HG02870 (cell line): ENCODE measurements at regions not wholly inside any gene's neighbourhood (a gene's known extent, or its start where the extent isn't known, plus 50 kb on each side); places are given as distances from the start of the nearest gene placed in this dataset.
A peak's percentile ranks its signal among the peaks of the same experiment; 100 is the strongest.

ENCODE experiments used
- ATAC-seq: cut with Tn5 transposase; IDR thresholded peaks from one replicate; pipeline ENCODE4 v1.9.1; 2021; ENCODE audit warnings: mild to moderate bottlenecking, moderate library complexity; ENCODE audit not compliant: unreplicated experiment

DNA sequence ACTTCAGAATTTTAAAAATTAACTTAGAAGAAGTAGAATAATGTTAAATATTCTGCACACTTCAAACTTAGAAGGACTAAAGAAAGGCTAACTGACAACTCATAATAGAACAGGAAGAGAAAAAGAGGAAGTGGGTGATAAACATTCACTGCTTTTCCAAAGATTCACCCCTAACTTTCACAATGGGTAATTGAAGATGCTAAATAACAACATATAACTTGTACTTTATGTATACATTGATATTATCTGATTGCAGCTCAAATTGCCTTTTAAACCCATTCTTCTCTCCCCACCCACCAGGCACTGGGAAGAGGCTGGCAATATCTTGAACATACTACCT lies 376.6 kb downstream of the EFNA5 start:
- peak; percentile 69 for ATAC-seq

DNA sequence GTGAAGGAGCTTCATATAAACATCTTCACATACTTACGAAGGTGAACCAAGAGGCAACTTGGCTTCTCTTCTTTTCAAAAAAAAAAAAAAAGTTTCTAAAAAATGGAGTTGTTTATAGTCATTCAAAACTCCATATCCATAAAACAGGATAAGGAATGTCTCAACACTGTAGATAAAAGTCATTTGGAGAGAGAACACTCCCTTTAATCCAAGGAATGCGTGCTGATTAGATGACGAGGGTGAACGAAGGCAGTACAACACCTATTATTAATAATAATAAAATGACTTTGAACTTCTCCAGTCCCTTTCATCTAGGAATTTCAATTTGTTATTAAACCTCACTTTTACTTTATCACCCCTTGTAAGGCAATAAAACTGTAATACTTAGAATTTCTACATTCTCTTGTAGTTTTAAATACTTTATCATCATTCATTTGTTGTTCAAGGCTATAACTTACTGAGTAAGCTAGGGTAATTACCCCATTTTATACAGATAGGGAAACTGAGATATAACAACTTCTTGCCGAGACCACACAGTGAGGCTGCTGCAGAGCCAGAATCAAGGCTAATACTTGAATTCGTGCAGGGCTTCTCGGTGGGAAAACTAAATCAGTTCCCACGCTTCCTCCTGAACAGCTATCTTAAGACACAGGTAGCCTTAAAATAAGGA lies 377.1 kb downstream of the EFNA5 start:
- peak; percentile 9 for ATAC-seq

DNA sequence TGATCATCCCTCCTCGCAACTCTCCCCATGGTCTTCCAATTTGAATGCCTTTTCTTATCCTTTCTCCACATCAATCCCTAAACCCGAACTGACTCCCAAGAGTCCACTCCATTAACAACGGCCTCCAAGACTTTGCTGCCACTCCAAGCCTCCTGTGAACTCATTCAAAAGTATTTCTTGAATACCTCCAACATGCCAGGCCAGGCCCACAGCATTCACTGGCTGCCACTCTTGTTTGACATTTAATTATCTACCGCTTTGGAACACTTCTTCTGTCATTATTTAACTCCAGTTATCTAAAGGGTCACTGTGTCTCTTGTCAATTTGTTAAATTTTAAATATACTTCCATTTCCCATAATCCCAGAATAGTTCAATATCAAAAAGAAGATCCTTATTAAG lies 378.9 kb downstream of the EFNA5 start:
- no peak for ATAC-seq

DNA sequence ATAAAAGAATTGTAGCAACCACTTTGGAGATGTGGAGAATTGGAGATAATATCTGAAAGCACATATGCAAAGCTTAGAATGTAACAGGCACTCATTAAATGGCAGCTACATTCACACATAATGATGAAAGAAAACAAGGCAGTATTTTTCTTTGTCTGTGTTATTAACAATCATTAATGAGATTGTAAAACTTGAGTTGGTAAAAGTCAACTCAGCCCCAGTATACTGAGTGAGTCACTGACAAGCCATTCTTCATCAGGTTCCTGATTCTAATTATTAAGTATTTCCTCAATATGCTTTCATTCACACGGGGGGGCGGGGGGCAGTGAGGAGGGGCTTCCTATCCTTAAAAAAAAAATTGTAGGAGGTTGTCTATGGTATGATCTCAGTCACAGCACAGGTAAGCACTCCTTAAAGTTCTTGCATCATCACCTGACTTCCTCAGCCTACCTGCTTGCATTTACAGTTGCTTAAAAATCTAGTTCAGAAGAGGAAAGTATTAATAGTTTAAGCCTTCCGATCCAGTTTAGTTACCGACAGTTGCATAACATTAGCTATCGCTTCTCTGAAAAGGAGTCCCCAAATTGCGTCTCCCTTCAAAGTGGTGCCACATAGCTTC lies 379.8 kb downstream of the EFNA5 start:
- no peak for ATAC-seq

DNA sequence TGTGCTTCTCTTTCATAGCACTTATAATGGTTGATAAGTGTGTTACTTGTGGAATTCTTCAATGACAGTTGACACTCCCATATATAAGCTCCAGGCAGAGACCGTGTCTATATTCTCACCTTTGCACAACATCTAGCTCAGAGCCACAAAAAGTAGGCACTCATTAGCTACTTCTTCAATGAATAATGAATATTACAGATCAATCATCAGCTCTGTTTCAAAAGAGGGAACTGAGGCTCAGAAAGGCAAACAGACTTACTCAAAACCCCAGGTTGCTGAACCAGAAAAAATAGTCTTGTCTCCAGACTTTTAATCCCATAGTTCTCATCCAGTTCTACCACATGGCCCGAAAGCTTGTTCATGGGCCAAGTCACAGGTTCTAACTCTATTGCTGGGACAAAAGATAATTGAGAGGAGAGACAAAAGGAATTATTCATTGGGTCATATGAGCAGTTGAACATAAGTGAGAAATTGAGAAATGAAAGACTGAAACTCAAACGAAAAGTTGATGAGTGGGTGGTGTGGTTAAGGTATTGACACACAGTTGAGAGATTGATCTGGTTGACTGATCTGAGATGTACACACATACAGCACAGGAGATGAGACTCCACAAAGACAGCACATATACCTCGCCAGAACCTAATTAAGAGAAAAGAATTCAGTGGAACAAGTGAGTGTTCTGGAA lies 381.6 kb downstream of the EFNA5 start:
- peak; percentile 93 for ATAC-seq

DNA sequence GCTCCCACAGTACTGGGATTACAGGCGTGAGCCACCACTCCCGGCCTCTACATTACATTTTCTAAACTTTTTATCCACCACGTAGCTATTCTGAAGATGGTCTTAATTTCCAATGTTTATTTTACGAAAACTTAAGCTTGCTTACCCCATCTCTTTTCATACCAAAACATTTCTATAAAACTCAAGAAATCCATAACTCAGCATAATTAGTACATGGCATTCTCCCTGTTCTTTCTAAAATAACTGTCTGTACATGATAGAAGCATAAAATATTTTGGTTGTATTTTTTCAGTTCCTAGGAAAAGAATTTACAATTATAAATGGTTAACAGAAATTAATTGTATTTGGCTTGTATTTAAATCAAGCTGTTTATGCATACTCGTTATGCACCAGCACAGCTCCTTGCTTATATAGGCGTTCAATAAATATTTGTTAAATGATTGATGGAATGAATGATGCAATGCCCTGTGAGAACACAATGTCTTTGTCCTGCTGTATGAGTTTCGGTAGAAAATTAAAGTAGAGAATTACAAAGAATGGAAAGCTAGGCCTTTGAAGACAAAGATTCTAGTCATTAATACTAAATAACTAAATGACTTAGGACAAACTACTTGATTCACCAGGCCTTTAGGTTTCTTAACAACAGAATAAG lies 384.2 kb downstream of the EFNA5 start:
- no peak for ATAC-seq

DNA sequence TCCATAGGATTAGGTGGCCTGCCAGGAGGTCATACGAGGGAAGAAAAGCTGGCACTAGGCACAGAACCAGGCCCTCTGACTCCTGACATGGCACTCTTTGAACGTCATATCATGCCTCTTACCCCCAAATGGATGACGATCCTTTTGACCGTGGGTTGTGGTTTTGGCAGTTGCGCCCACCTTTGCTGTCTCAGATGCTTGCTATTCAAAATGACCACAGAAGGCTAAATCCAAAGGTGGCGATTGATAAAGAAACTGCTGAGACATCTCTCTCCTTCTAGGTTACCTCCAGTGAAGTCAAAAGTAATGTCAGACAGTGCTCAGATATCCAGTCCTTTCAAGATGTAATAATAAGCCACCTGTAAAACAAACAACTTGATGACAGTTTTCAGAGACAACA lies 385.0 kb downstream of the EFNA5 start:
- peak; percentile 31 for ATAC-seq

DNA sequence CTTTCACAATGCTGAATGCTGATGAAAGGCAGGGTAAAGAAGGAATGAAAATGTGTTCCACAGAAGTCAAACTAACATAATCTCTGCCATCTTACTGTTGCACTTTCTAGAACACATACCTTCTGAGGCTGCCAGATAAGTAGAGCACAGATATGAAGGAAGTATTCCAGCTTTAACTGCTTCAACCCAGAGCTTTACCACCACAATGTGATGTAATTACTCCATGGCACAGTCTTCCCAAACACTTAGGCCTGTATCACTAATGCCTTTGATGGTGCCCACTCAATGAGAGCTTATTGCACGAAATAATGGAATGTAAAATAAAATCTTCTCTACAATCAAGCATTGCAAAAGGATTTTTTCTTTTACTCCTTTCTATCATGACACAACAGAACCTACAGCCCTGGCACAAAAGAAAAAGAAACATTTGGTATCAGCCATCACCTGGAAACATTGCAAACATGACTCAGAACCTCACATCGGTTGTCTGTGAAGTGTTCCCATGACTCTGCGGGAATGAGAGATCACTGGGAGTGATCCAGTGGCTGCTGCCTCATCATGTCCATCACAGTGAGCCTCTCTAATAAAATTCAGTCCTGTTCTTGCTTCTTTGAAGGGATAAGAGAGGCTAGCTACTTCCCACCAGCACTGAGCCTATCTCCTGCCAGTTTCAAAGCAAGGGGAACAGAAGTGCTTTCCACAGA lies 385.8 kb downstream of the EFNA5 start:
- no peak for ATAC-seq

DNA sequence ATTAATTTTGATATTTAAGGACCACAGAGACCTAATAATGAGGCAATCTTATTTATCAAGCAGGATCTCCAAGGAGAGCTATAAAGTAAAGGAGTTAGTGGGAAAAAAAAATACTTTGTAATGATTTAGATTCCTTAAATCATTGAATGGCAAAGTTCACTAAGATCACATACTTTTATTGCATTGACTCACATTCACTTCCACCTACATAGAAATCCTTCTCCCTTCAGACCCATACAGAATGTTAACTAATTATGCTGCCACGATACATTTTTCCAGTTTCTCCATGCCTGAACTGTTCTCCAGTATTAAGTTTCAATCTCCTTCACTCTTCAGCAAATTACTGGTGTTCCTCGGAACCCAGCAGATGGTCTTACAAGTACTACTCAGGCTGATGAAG lies 388.7 kb downstream of the EFNA5 start:
- no peak for ATAC-seq

DNA sequence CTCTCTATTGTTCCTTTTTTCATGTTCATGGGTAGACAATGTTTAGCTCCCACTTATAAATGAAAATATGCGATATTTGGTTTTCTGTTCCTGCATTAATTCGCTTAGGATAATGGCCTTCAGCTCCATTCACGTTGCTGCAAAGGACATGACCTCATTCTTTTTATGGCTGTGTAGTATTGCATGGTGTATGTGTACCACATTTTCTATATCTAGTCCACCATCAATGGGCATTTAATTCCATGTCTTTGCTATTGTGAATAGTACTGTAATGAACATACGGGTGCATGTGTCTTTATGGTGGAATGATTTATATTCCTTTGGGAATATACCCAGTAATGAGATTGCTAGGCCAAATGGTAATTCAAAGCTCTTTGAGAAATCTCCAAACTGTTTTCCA lies 392.0 kb downstream of the EFNA5 start:
- no peak for ATAC-seq

DNA sequence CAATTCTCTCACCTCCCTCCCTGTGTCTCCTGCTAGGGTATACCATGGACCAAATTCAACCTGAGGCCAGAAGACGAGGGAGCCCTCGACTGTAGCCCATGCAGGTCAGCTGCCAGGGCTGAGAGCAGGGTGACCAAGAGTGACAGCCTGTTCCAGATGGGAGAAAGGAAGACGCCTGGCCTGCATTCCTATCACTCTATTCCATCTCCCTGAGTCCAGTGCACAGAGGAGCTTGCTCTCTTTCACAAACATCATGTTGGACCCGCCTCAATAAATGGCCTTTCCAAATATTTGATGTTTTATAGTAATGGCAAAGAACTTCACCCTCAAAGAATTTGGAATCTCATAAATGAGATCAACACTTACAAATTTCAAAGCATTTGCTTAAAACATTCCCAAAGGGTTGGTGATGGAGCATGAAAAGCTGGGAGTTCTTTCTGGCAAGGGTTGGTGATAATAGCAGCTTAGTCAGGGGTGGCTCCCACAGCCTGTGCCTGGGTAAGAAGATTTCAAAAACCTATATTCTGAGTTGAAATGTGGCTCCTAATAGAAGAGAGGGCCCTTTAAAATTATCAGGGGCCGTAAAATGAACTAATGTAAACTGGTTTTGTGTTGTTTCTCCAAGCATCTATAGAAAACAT lies 393.1 kb downstream of the EFNA5 start:
- ATAC-seq: no peak

DNA sequence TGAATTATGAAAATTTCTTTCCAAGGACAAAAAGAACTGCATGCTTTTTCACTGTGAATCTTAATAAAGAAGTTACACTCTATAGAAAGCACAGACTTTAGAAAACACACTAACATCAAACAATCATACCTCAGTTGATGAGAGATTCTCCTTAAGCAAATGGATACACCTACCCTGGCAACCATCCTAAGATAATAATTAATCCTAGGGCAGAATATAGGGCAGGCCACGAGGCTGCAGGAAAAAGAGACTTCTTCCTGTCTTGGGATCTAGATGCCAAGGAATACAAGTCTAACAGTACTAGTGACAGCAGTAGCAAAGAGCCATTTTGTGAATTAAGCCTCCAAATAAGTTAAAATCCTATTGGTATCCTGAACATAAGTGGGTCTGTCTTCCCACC lies 395.4 kb downstream of the EFNA5 start:
- ATAC-seq: no peak

DNA sequence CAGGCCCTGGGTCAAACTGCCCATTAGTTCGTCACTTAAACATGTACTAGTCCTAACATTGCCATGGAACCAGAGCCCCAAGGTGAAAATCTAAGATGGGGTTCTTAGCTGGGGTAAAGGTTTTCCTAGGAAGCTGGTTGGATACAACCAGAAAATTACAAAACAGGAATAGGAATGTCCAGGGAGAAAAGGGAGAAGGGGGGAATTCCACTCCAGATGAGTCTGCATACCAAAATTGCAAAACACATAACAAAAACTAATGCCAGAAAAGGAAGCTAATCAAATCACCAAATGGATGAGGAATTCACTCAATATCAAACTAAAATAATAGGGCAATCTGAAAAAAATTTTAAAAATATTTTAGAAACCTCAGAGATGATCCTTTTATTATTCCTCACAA lies 396.2 kb downstream of the EFNA5 start:
- no peak for ATAC-seq

DNA sequence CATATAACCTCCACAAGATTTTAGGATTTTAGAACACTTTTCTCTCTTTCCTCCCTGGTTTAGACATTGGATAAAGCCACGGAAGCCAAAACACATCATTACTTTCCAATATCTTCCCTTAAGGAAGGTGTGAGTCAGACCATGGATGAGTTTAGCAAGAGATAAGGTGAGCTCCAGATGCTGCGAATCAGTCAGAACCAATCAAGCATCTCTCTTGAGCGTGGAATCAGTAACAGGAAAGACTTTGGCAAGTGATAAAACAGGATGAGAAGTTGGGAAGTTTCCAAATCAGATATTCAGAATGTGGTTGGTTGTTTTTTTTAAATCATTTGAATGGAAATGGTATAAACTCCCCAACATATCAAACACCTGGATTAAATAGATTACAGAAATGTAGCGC lies 397.8 kb downstream of the EFNA5 start:
- no peak for ATAC-seq

DNA sequence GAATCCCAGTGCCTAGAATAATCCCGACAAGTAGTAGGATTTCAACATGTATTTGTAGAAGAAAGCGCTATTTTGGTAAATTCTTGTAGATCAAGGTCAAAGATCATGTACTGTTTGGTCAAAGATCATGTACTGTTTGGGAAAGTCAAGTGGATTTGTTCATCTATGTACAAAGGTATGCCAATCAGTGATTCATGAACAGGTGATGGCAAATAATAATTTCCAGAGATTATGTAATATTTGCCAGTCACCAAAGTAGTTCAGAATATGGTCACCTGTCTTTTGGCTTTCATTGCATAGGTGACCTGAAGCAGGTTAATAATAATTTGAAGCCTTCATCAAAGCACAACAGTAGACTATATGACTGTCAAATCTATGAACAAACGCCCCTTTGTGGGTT lies 398.2 kb downstream of the EFNA5 start:
- ATAC-seq: no peak

DNA sequence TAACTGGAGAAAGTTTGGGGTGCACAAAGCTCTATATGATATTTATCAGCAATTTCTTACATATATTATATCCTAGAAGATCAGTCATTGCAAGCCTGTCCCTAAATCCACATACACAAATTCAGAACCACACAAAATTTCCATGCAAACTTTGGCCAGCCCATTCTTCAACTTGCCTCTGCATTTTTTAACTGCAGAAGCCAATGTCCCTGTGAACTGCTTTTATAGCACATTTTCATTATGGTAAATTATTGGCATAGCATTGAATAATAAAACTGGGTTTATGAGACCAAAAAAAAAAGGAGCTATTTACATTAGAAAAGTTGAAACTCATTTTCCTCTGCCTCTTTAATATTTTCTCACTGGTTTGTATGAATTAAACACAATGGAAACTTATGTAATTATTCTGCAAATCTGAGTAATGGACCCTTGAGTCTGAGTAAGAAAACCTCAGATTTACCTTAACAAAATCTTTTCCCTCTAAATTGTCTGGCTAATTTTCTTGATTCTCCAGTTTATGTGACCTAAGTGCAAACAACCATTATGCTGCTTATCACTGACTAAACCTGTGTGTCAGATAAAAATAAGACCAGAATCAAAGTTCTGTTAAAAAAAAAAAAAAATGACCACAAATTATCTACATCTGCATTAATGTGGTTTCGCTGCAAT lies 398.9 kb downstream of the EFNA5 start:
- no peak for ATAC-seq

DNA sequence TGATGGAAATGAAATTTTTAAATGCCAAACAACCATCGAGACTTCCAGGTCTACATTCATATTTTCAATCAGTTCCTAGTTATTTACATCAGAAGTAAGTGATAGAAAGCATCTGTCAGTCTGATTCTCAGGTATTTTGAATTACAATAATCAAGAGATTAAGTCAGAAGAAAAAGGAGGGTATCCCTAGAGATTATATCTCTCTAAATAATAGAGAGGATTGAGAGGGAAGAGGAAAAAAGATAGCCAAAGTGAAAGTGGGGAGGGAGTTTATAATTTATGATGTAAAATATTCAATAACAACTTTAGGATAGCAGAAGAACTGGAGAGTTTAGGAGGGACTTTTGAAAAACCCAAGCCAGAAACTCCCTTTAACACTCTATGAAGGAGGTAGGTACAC lies 400.2 kb downstream of the EFNA5 start:
- no peak for ATAC-seq

DNA sequence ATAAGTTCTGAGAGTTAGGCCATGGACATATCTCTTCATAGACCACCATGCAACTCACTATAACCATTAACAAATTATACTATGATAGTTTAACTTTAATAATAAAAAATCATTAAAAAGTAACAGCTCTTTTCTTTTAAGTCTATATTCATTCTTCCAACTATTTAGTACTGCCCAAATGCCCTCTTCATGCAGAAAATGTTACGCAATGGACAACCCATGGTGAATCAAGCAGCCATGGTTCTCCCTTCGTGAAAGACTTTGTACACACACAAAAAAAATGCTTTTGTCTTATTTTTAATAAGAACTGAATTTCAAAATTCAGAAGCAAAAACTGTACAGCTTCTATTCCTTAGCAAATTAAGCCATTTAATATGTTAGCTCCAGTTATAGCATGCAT lies 401.1 kb downstream of the EFNA5 start:
- no peak for ATAC-seq

DNA sequence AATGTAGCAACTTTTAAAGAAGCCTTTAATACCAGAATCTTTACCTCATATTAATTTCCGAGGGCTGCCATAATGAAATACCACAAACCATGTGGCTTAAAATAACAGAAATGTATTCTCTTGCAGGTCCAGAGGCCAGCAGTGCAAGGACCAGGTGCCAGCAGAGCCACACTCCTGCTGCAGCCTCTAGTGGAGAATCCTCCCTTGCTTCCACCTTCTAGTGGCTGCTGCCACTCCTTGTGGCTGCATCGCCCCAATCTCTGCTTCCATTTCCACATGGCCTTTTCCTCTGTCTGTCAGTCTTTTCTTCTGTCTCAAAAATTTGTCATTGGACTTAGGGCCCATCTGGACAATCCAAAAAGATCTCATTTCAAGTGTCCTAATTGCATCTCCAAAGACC lies 401.5 kb downstream of the EFNA5 start:
- no peak for ATAC-seq

DNA sequence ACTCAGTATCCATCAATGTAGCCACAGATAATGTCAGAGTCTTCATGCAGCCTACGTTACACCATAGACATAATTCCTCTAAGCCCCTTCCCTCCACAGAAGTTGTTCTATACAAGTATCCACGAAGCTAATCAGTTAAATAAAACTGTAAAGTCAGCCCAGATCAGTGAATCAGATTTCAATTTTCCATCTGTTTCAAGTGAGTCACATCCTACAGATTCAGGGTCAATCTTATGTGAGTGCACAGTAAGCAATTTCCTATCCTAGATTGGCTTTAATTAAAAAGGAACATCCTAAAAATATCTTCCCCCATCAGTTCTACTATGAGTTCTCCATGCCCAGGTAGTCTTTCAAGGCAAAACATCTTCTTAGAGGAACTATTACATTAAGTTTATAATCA lies 402.5 kb downstream of the EFNA5 start:
- ATAC-seq: no peak
